Dermis blood vessel endothelial cell (primary cell): ENCODE measurements at regions not wholly inside any gene's neighbourhood (a gene's known extent, or its start where the extent isn't known, plus 50 kb on each side); places are given as distances from the start of the nearest gene placed in this dataset.
"Not testable (repeated sequence)": the region's sequence is repeated elsewhere in the genome, so short reads cannot be mapped to it uniquely, and the experiment has no call there.

ENCODE experiments used
- DNase-seq: peaks from one replicate; pipeline ENCODE4 v3.0.0; 2010

DNA sequence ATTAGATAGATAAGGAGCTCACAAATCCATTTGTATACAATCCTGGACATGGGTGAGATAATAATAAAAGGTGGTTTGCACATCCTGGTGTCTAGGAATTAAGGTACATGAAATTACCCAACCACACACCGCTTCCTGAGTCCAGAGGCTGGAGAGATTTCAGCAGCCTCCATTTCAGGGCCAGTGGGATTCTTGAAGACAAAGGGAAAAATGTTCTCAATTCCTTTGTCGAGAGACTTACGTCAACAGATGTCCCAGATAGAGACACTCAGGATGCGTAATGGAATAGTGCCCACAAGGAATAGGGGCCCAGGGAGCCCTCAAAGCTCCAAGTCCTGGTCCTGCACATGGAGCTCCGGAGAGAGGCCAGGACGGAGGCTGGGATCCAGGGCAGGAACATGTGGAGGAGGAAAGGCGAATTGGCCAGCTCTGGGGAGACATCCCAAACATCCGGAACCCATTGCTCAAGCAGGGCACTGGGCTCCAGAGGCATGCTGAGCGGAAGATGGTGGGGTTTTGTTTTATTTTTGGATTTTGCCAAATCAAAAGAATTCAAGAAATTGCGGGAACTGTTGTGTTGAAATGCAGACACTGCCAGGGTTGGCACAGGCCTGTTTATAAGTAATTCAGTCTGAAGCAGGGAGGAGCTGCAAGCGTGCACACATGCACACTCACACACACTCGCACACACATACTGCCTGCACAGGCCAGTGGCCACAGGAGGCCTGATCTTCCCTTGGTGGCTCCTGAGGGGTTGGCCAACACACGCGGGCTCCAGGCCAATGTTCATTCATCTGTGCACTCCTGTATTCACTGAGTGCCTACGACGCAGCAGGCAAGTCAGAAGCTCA, 97.2 kb downstream of the NOG start:
- no peak for DNase-seq

DNA sequence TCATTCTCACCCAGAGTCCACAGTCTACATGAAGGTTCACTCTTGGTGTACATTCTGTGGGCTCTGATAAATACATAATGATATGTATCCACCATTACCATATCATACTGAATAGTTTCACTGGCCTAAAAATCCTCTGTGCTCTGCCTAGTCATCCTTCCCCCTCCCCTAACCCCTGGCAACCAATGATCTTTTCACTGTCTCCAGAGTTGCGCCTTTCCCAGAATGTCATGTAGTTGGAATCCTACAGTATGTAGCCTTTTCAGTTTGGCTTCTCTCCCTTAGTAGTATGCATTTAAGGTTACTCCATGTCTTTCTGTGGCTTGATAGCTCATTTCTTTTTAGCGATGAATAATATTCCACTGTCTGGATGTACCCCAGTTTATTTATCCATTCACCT, 101.3 kb downstream of the NOG start:
- no peak for DNase-seq

DNA sequence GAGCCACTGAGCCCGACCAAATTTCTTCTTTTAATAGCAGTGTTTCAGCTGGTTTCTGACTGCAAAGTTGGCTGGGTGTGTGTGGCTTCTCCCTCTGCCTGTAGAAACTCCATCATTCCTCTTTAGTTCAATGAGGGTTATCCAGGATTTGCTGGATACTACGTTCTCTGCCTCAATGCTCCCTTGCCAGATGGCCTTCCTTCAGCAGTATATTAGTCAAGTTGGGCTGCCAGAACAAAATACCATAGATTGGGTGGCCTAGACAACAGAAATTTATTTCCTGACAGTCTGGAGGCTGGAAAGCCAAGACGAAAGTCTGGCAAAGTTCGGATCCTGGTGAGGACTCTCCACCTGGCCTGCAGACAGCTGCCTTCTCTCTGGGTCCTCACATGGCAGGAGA, 103.7 kb downstream of the NOG start:
- DNase-seq, result no peak

DNA sequence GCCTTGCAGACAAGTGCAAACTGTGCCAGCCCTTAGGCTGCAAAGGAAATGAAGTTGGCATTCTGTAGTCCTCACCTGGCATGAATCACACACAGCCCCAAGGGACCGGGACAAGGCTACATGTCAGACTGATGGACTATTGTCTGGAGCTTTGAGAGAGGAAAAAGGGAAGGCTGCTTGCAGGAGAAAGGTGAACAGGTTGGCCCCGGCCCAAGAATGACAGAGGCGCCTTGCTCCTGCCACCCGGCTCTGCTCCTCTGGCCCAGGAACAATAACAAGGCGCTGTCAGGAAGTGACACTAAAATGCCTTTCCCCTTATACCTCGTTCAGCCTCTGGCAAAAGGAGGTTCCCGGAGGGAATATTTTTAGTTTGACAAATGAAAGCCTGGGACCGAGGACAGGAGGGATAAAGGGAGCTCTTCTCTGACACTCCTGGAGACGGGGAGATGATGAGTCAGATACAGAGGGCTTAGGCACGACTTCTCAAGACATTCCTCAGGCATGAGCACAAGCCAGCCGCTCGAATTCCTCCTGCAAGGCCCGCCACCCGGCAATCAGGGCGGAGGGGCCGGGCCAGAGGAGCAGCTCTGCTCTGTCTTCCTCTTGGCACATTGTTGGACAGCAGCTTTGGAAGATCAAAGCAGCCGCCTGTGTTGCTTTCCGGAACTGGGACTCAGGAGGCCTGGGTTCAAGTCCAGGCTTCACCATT, 105.8 kb downstream of the NOG start:
- peak; percentile 94 for DNase-seq

DNA sequence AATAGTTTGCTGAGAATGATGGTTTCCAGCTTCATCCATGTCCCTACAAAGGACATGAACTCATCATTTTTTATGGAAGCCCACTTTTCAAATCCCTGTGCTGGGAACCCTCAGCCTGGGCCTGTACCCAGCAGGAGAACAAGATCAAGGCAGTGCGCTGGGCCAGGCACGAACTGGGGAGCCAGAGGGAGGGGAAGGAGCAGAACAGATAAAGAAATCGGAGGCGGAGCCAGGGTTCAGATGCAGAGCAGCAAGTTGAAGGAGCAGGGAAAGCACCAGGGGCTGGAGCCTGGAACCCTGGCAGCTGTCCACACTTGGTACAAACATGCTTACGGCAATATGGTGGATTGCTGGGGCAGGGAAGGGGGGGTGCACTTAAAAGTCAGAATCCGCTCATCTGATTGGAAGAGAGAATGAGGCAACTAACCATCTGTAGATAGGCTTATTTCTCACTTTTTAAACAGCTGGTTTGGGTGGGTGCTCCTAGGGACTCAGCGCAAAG, 107.5 kb downstream of the NOG start:
- DNase-seq, result no peak

DNA sequence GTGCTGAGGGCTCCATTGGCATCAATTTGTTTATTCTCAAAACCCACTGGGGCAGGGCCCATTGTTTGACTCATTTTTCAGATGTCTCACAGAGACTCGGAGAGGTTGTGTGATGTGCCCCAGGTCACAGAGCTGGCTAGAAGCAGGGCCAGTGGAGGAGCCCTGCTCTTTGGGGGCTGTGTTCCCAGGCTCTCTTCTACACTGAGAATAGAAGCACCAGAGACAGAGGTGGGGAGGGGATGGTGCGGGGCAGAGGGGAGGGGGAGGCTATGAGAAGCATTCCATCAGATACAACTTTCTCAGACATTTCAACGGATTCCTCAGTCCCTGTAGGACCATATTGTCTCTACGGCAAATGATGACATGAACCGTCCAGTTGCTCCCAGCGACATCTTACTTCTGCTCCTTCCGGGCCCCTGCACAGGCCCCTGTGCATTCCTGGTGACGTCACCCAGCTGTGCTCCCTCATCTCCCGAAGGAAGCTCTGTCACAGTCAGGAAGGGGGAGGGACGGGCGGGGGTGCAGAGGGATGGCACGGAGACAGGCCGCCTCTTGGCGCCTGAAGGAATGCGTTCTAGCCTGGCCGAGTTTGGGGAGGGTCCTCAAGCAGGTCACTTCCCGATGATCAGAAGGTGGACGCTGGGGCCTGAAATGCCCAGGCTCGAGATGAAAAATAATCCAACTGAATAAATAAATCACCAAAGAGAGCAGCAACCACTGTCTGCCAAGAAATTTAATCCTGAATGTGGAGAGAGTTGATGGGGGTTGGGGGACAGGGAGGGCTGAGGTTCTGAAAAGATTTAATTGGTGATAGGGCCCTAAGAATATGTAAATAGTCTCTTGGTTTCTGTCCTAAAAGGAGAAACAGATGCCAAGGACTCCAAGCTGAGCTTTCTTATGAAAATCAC, 114.1 kb downstream of the NOG start:
- DNase-seq, result peak; percentile 58

DNA sequence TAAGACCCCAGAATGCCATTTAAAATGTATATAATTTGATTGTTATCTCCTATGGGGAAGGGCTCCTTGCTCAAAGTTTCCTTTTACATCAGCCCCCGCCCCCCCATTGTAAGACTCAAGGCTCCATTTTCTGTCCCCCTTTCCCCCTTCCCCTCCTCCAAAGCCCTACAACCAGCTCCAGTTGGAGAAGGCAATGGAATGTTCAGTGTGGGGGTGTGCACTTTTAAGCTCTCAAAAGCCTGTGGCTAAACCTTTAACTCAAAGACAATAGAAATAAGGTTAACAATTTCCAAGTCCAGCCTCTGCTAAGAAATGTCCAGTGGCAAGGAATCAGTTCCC, 114.7 kb downstream of the NOG start:
- peak; percentile 12 for DNase-seq

DNA sequence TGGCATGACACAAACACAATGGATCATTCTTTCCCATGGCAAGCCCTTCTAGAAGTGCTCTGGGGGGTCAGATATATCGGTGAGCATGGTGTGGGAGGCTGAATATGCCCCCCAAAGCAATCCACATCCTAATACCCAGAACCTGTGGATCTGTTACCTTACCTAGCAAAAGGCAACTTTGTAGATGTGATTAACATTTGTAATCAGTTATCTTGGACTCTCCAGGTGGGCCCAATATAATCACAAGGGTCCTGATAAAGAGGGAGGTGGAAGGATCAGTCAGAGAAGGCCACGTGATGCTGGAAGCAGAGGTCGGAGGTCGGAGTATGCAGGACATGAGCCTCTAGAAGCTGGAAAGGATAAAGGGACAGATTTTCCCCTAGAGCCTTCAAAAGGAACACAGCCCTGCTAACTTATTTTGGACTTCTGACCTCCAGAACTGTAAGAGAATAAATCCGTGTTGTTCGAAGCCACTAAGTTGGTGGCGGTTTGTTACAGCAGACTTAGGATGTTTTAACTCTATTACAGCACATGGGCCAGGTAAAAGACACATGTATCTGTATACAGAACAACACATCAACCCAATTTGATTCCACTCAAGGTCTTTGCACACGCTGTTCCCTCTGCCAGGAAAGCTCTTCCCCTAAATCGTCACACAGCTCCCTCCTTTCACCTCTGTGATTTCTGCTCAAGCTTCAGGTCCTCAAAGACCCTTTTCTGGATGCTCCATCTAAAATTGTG, 115.3 kb downstream of the NOG start:
- no peak for DNase-seq

DNA sequence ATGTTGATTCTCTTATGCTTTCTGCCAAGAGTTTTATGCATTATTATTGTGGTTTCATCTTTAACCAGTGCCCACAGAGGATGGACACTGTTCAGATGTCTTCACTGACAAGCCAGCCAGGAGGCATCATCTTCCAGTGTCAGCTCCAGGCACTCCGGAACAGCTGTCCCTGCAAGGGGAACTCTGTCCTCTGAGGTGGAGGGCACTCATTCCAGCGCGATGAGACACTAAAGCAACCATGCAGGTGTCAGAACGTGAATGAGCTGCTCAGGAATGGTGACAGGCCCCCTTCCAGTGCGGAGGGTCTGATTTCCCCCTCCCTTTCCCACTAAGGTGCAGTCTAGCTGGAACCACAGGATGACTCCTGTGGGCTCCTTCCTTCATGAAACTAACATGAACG, 117.5 kb downstream of the NOG start:
- DNase-seq, result no peak

DNA sequence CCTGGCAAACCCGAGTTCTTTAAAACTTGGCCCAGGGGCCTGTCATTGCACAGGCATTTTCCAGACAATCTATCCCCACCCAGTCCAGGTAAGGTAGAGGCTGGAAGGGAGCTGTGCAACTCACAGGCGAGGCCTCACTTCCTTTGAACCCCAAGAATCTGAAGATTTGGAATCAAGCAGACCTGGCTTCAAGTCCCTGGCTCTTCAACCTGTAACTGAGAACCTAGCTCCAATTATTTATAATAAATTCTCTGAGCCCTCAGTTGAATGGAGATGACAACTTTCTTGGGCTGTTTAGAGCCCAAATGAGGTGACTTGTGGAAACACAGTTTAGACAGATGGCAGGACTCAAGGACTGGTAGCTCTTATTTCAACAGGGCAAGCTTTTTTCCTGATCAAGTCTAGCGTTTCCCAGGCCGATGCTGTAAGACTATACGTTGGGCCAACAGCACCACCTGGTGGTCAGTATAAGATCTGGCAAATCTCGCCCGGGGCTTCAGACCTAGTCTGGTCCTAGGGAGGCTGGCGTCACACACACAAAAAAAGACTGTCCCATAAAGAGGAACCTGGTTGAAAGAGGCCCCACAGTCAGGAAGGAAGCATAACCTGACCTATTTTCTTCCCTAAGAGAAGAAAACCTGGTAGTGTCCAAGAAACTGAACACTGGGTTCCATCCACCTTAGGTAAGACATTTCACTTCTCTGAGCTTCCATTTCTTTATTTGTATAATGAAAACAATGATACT, 117.9 kb downstream of the C17orf67 start:
- peak; percentile 91 for DNase-seq

DNA sequence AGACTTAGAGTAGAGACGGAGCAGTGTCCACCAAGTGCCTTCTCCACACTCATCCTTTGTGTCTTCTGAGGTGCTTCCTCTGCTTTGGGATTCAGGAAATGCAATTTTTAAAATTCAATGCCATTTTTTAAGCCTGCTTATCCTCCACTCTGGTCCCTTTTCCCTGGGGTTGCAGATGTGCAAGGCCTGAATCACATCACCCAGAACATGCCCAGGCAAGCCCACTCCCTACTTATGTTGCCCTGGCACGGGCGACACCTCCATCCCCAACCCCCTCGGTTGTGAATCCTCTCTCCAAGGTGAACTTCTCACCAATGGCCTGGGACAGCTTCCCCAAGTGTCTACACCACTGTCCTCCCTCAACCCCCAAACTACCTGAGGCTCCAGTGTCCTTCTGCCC, 116.2 kb downstream of the C17orf67 start:
- no peak for DNase-seq

DNA sequence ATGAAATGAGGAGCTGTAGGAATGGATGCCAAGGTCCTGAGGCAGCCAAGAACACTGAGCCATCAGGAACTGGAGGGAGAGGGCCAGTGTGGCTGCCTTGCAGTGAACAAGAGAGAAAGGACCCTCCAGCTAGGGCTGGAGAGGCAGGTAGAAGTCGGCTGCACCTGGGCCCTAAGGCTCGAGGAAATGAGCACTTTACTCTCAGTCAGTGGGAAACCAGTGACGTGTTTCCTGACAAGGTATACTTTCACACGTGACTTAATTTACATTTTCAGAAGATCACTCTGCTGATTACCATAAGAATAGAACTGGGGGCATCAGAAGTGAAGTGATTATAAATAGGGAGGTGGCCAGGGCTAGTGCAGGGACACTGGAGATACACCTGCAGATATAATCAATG, 115.2 kb downstream of the C17orf67 start:
- DNase-seq, result no peak

DNA sequence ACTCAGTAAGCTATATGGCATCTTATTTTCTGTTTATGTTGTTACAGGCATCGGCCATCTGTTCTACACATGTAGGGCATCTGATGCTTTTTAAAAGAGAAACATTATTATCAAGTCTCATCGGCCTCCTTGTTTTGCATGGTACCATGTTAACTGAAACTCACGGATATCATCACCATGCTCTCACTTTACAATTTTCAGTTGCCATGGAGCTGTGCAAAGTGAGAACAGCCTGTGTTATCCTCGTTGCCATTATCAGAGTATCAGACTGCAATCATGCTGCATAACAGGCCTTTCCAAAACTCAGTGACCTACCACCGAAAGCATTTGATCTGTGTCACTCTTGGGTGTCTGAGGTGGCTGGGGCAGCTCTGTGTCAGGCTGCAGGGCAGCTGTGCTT, 110.3 kb downstream of the C17orf67 start:
- no peak for DNase-seq

DNA sequence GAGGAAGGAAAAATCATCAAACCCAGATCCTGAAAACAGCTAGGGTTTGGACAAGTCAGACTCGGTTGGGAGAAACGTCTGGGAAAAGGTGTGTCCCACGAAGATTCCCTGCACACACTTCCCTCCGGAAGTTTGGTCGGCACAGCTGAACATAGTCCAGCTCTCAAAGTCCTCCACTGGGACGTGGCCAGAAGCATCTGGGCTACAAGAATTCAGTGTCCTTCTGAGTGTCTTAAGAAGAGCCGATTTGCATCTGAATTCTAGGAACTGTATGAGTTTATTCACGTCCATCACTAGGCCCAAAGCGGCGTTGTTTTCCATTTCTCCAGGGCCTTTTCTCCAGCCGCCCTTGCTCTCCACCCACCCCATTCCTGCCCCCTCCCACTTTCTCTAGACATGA, 109.1 kb downstream of the C17orf67 start:
- DNase-seq, result no peak

DNA sequence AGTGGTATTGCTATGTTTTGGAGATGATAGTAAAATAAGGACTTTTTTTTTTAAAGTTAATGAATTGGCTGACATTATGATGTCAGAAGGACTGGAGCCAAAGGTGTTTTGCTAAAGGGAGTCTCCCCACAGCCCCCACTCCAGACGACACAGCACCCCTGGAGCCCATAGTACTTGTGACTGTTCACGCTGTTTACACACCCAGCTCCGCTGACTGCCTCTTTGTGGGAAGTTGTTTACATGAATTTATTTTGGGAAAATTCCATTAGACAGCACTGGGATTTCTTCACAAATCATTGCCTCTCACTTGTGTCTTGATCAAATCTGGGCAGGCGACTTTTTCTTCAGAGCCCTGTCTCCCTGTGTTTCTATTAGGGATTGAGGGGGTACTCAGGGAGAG, 108.6 kb downstream of the C17orf67 start:
- DNase-seq, result no peak

DNA sequence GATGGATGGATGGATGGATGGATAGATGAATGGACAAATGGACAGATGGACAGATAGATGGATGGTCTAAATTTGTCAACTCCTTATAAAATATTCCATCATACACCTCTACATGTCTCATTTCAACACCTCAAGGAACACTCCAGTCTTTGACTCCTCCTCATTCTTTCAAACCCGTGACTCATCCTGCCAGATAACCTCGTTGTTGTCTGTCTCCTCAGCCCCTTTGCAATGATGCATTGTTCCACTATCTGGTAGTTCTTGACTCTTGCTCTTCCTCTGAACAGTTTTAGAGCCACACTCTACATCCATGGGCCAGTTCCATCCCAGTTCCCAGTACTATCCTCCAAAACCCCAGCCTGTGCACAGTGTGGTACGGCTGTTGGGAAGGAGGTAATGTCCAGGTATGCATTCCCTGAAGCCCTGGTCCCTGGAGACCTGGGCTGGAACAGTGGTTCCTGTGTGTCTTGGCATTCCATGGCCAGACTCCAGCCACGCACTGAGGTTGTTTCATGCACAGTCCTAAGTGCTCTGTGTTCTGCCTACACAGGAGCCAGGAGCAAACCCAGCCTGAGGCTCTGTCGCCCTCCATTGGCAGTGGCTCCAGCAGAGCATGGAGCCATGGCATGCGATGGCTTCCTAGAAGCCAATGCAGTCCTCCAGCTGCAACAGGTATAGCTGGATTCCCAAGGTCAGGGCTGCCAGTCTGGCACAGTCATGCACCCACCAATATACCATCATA, 105.7 kb downstream of the C17orf67 start:
- DNase-seq, result no peak

DNA sequence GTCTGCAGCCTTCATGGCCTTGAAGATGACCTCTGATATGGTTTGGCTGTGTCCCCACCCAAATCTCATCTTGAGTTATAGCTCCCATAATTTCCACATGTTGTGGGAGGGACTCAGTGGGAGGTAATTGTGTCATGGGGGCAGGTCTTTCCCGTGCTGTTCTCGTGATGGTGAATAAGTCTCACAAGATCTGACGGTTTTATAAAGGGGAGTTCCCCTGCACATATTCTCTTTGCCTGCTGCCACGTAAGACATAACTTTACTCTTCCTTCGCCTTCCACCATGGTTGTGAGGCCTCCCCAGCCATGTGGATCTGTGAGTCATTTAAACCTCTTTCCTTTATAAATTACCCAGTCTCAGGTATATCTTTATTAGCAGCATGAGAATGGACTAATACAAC, 102.6 kb downstream of the C17orf67 start:
- not testable (repeated sequence) for DNase-seq

DNA sequence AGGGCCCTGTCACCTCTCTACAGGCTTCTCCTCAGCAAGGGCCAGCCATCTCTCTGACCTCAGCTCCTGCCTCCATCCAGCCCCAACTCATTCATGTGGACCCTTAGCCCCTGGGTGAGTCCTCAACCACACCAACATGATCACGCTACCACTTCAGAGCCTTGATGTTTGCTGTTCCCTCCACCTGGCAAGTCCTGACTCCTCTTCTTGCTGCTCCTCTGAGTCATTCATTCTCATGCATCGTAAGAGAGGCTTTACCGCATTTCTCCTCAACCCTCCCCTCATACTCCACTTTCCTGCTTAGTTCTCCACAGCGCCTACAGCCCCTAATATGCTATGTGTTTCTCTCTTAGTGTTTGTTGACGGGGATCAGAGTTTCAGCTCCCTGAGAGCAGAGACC, 99.9 kb downstream of the C17orf67 start:
- no peak for DNase-seq

DNA sequence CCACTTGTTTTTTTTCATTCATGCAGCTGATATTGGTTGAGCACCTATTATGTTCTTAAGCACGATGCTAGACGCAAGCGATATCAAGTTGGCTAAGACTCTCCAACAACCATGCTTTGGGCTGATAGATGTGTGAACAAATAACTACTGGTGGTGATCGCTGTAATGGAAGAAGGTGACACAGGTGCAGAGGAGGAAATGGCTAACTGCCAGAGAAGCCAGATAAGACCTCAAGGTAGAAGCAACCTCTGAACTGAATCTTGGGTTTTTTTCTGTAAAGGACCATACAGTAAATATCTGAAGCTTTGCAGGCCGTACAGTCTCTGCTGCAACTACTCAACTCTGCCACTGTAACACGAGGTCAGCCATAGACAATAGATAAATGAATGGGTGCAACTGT, 97.9 kb downstream of the C17orf67 start:
- DNase-seq, result no peak

DNA sequence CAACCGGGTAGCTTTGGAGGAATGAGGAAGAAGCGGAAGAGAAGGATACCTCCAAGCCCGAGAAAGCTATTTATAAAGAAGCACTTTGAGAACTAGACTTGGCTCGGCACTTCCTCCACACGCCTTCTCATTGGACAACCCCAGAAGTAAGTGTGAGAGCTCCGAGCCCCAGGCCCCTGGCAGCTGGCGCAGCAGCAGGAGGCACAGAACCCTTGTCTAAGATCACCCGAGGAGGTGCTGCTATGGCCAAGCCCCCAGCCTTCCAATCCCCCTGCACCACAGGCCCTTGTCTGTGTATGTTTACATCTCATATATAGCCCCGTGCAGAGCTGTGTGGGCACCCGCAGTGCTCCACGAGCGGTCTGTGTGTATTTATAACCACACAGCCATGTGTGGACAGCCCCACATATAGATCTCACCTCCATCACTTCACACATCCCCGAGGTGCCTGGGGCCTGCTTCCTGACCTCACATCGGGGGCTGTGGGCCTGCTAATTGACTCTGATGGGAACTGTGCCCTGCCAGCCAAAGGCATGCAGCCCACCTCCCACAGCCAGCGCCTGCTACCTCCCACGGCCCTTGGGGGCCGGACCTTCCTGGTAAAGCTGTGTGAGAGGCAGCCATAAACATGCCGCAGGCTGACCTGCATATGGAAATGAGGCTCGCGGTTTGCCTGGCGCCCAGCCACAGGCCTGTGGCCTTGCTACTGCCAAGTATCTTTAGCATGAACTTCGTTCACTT, 96.1 kb downstream of the C17orf67 start:
- no peak for DNase-seq
